SU-DHL-6 (cell line): ENCODE measurements at regions not wholly inside any gene's neighbourhood (a gene's known extent, or its start where the extent isn't known, plus 50 kb on each side); places are given as distances from the start of the nearest gene placed in this dataset.
"Not testable (repeated sequence)": the region's sequence is repeated elsewhere in the genome, so short reads cannot be mapped to it uniquely, and the experiment has no call there.

Experiments
- H2AFZ ChIP-seq: fragments of 200-600 bp; sonication (generic); 2 replicates; pipeline ENCODE4 v1.6.1; 2014; ENCODE audit warnings: low read depth, mild to moderate bottlenecking, moderate library complexity, mixed read lengths, antibody characterized with exemption, low read length; ENCODE audit not compliant: severe bottlenecking
- H3F3A ChIP-seq: fragments of 200-600 bp; shearing (Covaris generic); 2 replicates; pipeline ENCODE4 v1.6.0; 2016; ENCODE audit warnings: antibody characterized with exemption, mild to moderate bottlenecking; ENCODE audit not compliant: insufficient read depth
- H3K27ac ChIP-seq: fragments of 200-600 bp; sonication (generic); 2 replicates; pipeline ENCODE4 v1.5.1; 2016; ENCODE audit warnings: low read depth, mild to moderate bottlenecking, low read length, moderate library complexity, mixed read lengths
- H3K27me3 ChIP-seq: fragments of 200-600 bp; sonication (generic), shearing (Covaris generic); 2 replicates; pipeline ENCODE4 v1.6.0; 2014; ENCODE audit warnings: mild to moderate bottlenecking, low read length
- H3K36me3 ChIP-seq: fragments of 200-600 bp; sonication (generic); 2 replicates; pipeline ENCODE4 v1.6.1; 2014; ENCODE audit warnings: mild to moderate bottlenecking, low read length, mixed read lengths
- H3K4me2 ChIP-seq: fragments of 300-600, 200-600 bp; shearing (Covaris generic), sonication (generic); 2 replicates; pipeline ENCODE4 v1.6.0; 2014; ENCODE audit warnings: low read length, low read depth, mild to moderate bottlenecking; ENCODE audit not compliant: poor library complexity, severe bottlenecking
- H3K4me3 ChIP-seq: fragments of 200-600 bp; sonication (generic); 2 replicates; pipeline ENCODE4 v1.5.1; 2014; ENCODE audit warnings: antibody characterized with exemption, low read length, mild to moderate bottlenecking, mixed read lengths; ENCODE audit not compliant: insufficient read depth, poor library complexity, severe bottlenecking
- H3K79me2 ChIP-seq: fragments of 200-600 bp; sonication (generic); 2 replicates; pipeline ENCODE4 v1.6.1; 2014; ENCODE audit warnings: mild to moderate bottlenecking, low read length, moderate library complexity; ENCODE audit not compliant: insufficient read depth
- H3K9ac ChIP-seq: fragments of 200-600 bp; sonication (generic); 2 replicates; pipeline ENCODE4 v1.7.0; 2014; ENCODE audit warnings: mild to moderate bottlenecking, low read length
- H3K9me2 ChIP-seq: fragments of 200-600 bp; sonication (generic); replicated peaks from 2 replicates; pipeline ENCODE4 v1.6.1; 2014; ENCODE audit warnings: low read length; ENCODE audit not compliant: insufficient read depth
- H3K9me3 ChIP-seq: fragments of 200-600 bp; sonication (generic); 2 replicates; pipeline ENCODE4 v1.6.1; 2014; ENCODE audit warnings: low read length, mixed read lengths; ENCODE audit not compliant: insufficient read depth
- H4K20me1 ChIP-seq: fragments of 200-600 bp; sonication (generic); 2 replicates; pipeline ENCODE4 v1.6.1; 2014; ENCODE audit warnings: low read depth, mild to moderate bottlenecking, antibody characterized with exemption, low read length, moderate library complexity, mixed read lengths
- CTCF ChIP-seq: fragments of 200-600 bp; sonication (generic); IDR thresholded peaks from one replicate; pipeline ENCODE4 v1.5.1; 2017; ENCODE audit warnings: antibody characterized with exemption, mild to moderate bottlenecking, low read length, moderate library complexity; ENCODE audit not compliant: insufficient read depth, poor library complexity, severe bottlenecking
- EZH2phosphoT487 ChIP-seq: fragments of 200-600 bp; sonication (generic), shearing (Covaris generic); conservative IDR thresholded peaks from 2 replicates; pipeline ENCODE4 v1.6.1; 2018; ENCODE audit warnings: mild to moderate bottlenecking, antibody characterized with exemption, low read length, moderate library complexity, mixed read lengths

- no peaks in the 10 kb centered on the region for H3K27me3 ChIP-seq
These were observed 186.8 kb downstream of the FRK start for GRCh38 chr6:115873901-115874300.

GRCh38 chr6:115870464-115870863 lies 190.2 kb downstream of the FRK start:
- Histone ChIP-seq H3K9ac (no peak overlapping the region), H3K79me2 (no peaks in the 10 kb centered on the region), H3F3A (no peaks in the 10 kb centered on the region), H3K36me3 (no peaks in the 10 kb centered on the region), H3K4me2 (no peak overlapping the region), H3K9me2 (no peaks in the 10 kb centered on the region), H3K27ac (no peak overlapping the region), H3K4me3 (no peak overlapping the region), H4K20me1 (no peaks in the 10 kb centered on the region), H3K27me3 (no peaks in the 10 kb centered on the region), H2AFZ (no peak overlapping the region), H3K9me3 (no peaks in the 10 kb centered on the region)
- TF ChIP-seq EZH2phosphoT487 = no peak
- TF ChIP-seq CTCF = no peak

More at GRCh38 chr6:115873901-115874300, 186.8 kb downstream of the FRK start:
- Histone ChIP-seq H3K9ac (no peak overlapping the region), H3K9me3 (no peaks in the 10 kb centered on the region), H2AFZ (no peak overlapping the region), H3K4me2 (no peak overlapping the region), H3K27ac (no peak overlapping the region), H3K79me2 (no peaks in the 10 kb centered on the region), H3K36me3 (no peaks in the 10 kb centered on the region), H3K4me3 (no peak overlapping the region), H3F3A (no peaks in the 10 kb centered on the region), H3K9me2 (no peaks in the 10 kb centered on the region), H4K20me1 (no peaks in the 10 kb centered on the region)
- TF ChIP-seq CTCF = no peak
- no peak for TF ChIP-seq EZH2phosphoT487

GRCh38 chr6:115865914-115866313 lies 194.8 kb downstream of the FRK start:
- no peak overlapping the region for H3K4me2 ChIP-seq
- no peaks in the 10 kb centered on the region for H3K9me3 ChIP-seq
- no peak overlapping the region for H3K9ac ChIP-seq
- no peaks in the 10 kb centered on the region for H3F3A ChIP-seq
- H2AFZ ChIP-seq = no peak overlapping the region
- no peaks in the 10 kb centered on the region for H3K27me3 ChIP-seq
- H3K79me2 ChIP-seq = no peaks in the 10 kb centered on the region
- H3K9me2 ChIP-seq = no peaks in the 10 kb centered on the region
- no peaks in the 10 kb centered on the region for H4K20me1 ChIP-seq
- H3K4me3 ChIP-seq = no peak overlapping the region
- TF ChIP-seq CTCF (no peak), EZH2phosphoT487 (no peak)
- no peaks in the 10 kb centered on the region for H3K36me3 ChIP-seq
- H3K27ac ChIP-seq = no peak overlapping the region

- Histone ChIP-seq H3K9me2 (no peaks in the 10 kb centered on the region), H3K27me3 (no peaks in the 10 kb centered on the region), H2AFZ (no peak overlapping the region), H3K4me3 (no peak overlapping the region), H3K9me3 (no peaks in the 10 kb centered on the region), H3K27ac (no peak overlapping the region), H4K20me1 (no peaks in the 10 kb centered on the region), H3K36me3 (no peaks in the 10 kb centered on the region), H3K79me2 (no peaks in the 10 kb centered on the region), H3K4me2 (no peak overlapping the region), H3F3A (no peaks in the 10 kb centered on the region), H3K9ac (no peak overlapping the region)
- TF ChIP-seq EZH2phosphoT487 = no peak
- TF ChIP-seq CTCF = no peak
These were observed 197.5 kb downstream of the FRK start for GRCh38 chr6:115863211-115863610.

- H3K79me2 ChIP-seq, H3K4me3 ChIP-seq, H3K4me2 ChIP-seq, H3K27ac ChIP-seq, H3K27me3 ChIP-seq, H4K20me1 ChIP-seq, H3F3A ChIP-seq, H3K9me2 ChIP-seq, H3K9me3 ChIP-seq, H2AFZ ChIP-seq, H3K36me3 ChIP-seq, H3K9ac ChIP-seq: not testable (repeated sequence)
These were observed 199.0 kb downstream of the FRK start for GRCh38 chr6:115861658-115862057.
